ENCODE measurements at regions not wholly inside any gene's neighbourhood (a gene's known extent, or its start where the extent isn't known, plus 50 kb on each side); places are given as distances from the start of the nearest gene placed in this dataset.

DNA sequence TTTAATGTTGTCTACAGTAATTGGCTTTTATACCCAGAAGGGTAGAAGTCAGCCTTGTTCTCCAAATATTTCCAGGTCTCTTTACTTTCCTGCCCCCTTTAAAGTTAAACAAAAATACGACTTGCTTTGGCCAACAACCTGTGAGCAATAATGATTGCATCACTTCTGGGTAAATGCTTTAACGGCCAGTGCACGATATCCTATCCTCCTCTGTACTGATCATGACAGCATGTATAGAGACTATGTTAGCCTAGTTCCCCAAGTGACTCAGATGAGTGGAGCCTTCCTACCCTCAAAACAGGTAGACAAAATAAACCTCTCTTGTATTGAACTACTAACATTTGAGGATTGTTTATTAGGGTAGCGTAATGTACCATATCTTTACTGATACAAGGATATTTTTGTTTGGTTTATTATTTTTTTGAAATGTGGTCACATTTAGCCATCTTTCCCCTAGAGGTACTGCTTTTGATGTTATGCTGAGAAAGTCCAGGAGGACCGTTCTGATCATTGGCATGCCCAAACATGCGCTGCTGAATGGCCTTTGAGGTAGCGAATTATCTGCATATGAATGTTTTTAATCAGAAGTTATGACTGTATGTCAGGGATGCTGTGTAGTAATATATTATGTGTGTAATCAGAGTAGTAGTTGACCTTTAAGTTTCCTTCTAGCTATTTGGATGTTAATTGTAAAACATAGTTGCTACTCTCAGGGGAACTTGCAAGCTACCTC is 262.6 kb upstream of the DCC start:
- no peak for ATAC-seq
- Histone ChIP-seq H3K27me3 (no peaks in the 10 kb centered on the region), H3K27ac (no peak overlapping the region), H3K4me1 (no peaks in the 10 kb centered on the region), H3K36me3 (no peaks in the 10 kb centered on the region), H3K9me3 (peaks cover 0 to 3% of the 10 kb centered on the region in 2 donors), H3K4me3 (no peak overlapping the region)
- intact Hi-C loops (cut with DNase I) = no loop called here
- DNase-seq = no peak
- TF ChIP-seq, protein P1, sequence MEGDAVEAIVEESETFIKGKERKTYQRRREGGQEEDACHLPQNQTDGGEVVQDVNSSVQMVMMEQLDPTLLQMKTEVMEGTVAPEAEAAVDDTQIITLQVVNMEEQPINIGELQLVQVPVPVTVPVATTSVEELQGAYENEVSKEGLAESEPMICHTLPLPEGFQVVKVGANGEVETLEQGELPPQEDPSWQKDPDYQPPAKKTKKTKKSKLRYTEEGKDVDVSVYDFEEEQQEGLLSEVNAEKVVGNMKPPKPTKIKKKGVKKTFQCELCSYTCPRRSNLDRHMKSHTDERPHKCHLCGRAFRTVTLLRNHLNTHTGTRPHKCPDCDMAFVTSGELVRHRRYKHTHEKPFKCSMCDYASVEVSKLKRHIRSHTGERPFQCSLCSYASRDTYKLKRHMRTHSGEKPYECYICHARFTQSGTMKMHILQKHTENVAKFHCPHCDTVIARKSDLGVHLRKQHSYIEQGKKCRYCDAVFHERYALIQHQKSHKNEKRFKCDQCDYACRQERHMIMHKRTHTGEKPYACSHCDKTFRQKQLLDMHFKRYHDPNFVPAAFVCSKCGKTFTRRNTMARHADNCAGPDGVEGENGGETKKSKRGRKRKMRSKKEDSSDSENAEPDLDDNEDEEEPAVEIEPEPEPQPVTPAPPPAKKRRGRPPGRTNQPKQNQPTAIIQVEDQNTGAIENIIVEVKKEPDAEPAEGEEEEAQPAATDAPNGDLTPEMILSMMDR (IDR thresholded peaks at IDR 0.05) = no peak

DNA sequence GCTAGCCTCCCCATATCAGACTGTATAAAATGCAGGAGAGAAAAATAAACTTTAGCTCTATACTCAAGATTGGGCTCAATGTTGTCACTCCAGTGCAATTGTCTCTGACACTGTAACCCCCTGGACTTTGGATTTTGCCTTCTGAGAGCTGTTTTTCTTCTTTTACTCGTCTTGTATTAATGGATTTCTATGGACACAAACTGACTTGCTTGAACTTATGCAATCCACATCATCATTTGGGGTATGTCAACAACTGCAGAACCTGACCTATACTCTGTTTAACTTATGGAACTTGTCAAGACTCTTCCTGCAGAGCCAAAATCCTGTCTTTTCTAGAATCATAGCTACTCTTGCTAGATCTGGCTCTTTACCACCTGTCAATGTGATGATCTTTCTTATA is 257.8 kb upstream of the DCC start:
- Histone ChIP-seq H3K36me3 (no peaks in the 10 kb centered on the region), H3K27me3 (no peaks in the 10 kb centered on the region), H3K27ac (no peak overlapping the region), H3K4me1 (no peaks in the 10 kb centered on the region), H3K4me3 (no peak overlapping the region), H3K9me3 (peaks cover 0 to 3% of the 10 kb centered on the region in 2 donors)
- TF ChIP-seq, protein P1 (IDR thresholded peaks at IDR 0.05) = no peak
- ATAC-seq (no peak), DNase-seq (no peak)
- intact Hi-C loops (cut with DNase I) = no loop called here

DNA sequence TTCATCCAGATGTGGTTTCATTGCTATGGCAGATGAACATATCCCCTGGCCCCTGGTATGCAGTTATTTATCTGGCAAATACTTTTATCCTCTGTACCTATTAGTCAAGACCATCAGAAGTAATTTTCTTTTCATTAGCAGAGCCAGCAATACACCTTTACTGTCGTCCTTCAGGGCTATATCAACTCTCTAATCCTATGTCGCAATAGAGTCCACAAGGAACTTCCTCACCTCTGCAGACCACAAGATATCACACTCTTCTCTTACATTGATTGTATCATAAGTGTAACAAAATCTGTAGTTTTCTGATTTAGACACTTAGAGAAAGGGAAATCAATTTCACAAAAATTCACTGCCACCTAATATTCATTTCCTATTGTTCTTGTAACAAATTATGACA is 252.9 kb upstream of the DCC start:
- Histone ChIP-seq H3K9me3 (no peaks in the 10 kb centered on the region), H3K4me3 (no peak overlapping the region), H3K27me3 (no peaks in the 10 kb centered on the region), H3K36me3 (no peaks in the 10 kb centered on the region), H3K27ac (no peak overlapping the region), H3K4me1 (no peaks in the 10 kb centered on the region)
- no peak for DNase-seq
- intact Hi-C loops (cut with DNase I) = no loop called here
- no peak for ATAC-seq
- TF ChIP-seq, protein P1 (IDR thresholded peaks at IDR 0.05) = no peak

DNA sequence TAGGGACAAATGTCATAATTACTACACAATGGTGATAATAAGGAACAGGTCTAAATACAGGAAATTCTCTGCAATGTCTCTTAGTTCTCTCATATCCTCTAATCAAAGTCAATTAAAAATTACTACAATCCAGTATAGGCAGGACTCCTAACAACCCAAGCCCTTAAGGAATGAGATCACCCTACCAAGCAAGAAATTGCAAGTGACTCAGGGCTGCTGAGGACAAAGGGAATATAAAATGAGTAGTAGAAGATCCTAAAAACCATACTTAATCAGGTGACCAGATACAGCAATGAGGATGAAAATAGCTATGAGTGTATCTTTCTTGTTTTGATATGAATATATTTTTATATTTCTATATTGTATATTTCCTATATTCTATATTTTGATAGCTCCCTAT is 250.0 kb upstream of the DCC start:
- no peak overlapping the region for H3K27ac ChIP-seq
- TF ChIP-seq, protein P1 (IDR thresholded peaks at IDR 0.05) = no peak
- no peaks in the 10 kb centered on the region for H3K9me3 ChIP-seq
- H3K4me1 ChIP-seq = no peaks in the 10 kb centered on the region
- no peak overlapping the region for H3K4me3 ChIP-seq
- ATAC-seq = no peak
- no peaks in the 10 kb centered on the region for H3K36me3 ChIP-seq
- no peaks in the 10 kb centered on the region for H3K27me3 ChIP-seq
- no peak for DNase-seq
- intact Hi-C loops (cut with DNase I) = no loop called here

DNA sequence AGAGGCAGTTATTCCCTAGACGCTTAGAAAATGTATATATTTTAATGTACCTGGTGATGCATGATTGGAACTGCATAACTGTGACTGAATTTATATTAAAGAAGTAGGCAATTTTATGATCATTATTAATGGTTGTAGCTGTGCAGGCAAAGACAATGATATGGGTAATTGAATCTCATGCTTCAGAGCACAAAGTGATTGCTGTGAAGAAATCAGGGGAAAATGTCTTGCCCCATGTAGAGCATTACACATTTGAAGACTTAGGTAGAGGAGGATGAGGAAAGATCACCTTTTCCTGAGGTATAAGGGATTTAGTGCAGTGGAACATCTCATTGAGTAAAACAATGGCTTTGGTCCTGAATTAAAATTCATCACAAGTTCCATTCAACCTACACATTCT is 246.8 kb upstream of the DCC start:
- Histone ChIP-seq H3K27ac (no peak overlapping the region), H3K36me3 (no peaks in the 10 kb centered on the region), H3K9me3 (no peaks in the 10 kb centered on the region), H3K4me1 (no peaks in the 10 kb centered on the region), H3K4me3 (no peak overlapping the region), H3K27me3 (no peaks in the 10 kb centered on the region)
- intact Hi-C loops (cut with DNase I) = no loop called here
- ATAC-seq (no peak), DNase-seq (no peak)
- TF ChIP-seq, protein P1 (IDR thresholded peaks at IDR 0.05) = no peak
